Breast epithelium (tissue), 4 donors: ENCODE measurements at regions not wholly inside any gene's neighbourhood (a gene's known extent, or its start where the extent isn't known, plus 50 kb on each side); places are given as distances from the start of the nearest gene placed in this dataset.

ENCODE experiments used
- DNase-seq, 2 donors: peaks; one replicate each; pipeline ENCODE4 v3.0.0-alpha.2; 2019; ENCODE audit warnings: low spot score in 2 of 2
- H3K27ac ChIP-seq, 2 donors: fragments of 200-600 bp; sonication (generic) in 1 of 2; one replicate each; pipeline ENCODE4 v1.5.1; 2016 to 2019; ENCODE audit warnings: mild to moderate bottlenecking in 1 of 2
- H3K27me3 ChIP-seq, 2 donors: fragments of 200-600 bp; sonication (generic) in 1 of 2; one replicate each; pipeline versions ENCODE4 v1.5.1 to v1.6.0; 2017 to 2019; ENCODE audit warnings: control low read depth in 1 of 2, mild to moderate bottlenecking in 1 of 2
- H3K36me3 ChIP-seq: fragments of 200-600 bp; one replicate; pipeline ENCODE4 v1.5.1; 2019
- H3K4me1 ChIP-seq, 2 donors: fragments of 200-600 bp; sonication (generic); one replicate each; pipeline ENCODE4 v1.5.1; 2016 to 2019; ENCODE audit warnings: control low read depth in 1 of 2
- H3K4me3 ChIP-seq, 3 donors: fragments of 200-600 bp; sonication (generic); 1 replicate in 2 of 3; 2 replicates in 1 of 3; pipeline ENCODE4 v1.5.1; 2016 to 2019; ENCODE audit warnings: mild to moderate bottlenecking in 3 of 3, moderate library complexity in 2 of 3
- H3K9me3 ChIP-seq, 2 donors: fragments of 200-600 bp; sonication (generic) in 1 of 2; one replicate each; pipeline ENCODE4 v1.5.1; 2016 to 2019; ENCODE audit warnings: control low read depth in 1 of 2
- POLR2A ChIP-seq: fragments of 450-650 bp; IDR thresholded peaks from one replicate; pipeline ENCODE4 v1.6.1; 2016; ENCODE audit warnings: antibody characterized with exemption, mild to moderate bottlenecking, moderate library complexity
- POLR2AphosphoS5 ChIP-seq, 3 donors: sonication (generic); formaldehyde crosslinking; IDR thresholded peaks; one replicate each; pipeline ENCODE4 v1.6.1; 2017; ENCODE audit warnings: antibody characterized with exemption in 3 of 3
- intact Hi-C: fragments of 100-400 bp; cut with DNase I; formaldehyde crosslinking; loops from one replicate; pipeline ENCODE4 v1.15.1; 2023; ENCODE audit warnings: low total_unique reads
- TF ChIP-seq, protein P1 (sequence below), 3 donors: fragments of 450-650 bp; IDR thresholded peaks; one replicate each; pipeline ENCODE4 v1.5.1; 2016 to 2017; ENCODE audit warnings: antibody characterized with exemption in 3 of 3, mild to moderate bottlenecking in 3 of 3, moderate library complexity in 3 of 3

DNA sequence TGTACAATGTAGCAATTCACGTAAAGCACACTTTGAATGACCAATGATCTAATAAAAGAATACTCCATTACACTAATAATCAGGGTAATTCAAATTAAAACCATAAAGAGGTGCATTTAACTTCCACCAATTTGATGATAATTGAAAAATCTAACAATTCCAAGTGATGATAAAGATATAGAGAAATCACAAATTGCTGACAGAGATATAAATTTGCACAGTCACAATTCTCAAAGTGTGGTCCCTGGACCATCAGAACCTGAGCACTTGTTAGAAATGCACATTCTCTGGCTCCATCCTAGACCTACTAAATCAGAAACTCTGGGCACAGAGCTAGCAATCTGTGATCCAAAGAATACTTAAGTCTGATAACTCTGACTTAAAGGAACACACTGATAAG lies 165.8 kb upstream of the DCC start:
- no peaks in the 10 kb centered on the region for H3K4me1 ChIP-seq
- no peaks in the 10 kb centered on the region for H3K9me3 ChIP-seq
- H3K27me3 ChIP-seq, result no peaks in the 10 kb centered on the region
- no peak overlapping the region for H3K4me3 ChIP-seq
- no peak overlapping the region for H3K27ac ChIP-seq
- intact Hi-C loops, result no loop called here
- no peak for DNase-seq
- H3K36me3 ChIP-seq, result no peaks in the 10 kb centered on the region
- TF ChIP-seq, protein P1, sequence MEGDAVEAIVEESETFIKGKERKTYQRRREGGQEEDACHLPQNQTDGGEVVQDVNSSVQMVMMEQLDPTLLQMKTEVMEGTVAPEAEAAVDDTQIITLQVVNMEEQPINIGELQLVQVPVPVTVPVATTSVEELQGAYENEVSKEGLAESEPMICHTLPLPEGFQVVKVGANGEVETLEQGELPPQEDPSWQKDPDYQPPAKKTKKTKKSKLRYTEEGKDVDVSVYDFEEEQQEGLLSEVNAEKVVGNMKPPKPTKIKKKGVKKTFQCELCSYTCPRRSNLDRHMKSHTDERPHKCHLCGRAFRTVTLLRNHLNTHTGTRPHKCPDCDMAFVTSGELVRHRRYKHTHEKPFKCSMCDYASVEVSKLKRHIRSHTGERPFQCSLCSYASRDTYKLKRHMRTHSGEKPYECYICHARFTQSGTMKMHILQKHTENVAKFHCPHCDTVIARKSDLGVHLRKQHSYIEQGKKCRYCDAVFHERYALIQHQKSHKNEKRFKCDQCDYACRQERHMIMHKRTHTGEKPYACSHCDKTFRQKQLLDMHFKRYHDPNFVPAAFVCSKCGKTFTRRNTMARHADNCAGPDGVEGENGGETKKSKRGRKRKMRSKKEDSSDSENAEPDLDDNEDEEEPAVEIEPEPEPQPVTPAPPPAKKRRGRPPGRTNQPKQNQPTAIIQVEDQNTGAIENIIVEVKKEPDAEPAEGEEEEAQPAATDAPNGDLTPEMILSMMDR (IDR thresholded peaks at IDR 0.05), result no peak
- TF ChIP-seq POLR2A (no peak), POLR2AphosphoS5 (IDR thresholded peaks at IDR 0.05) (no peak)

DNA sequence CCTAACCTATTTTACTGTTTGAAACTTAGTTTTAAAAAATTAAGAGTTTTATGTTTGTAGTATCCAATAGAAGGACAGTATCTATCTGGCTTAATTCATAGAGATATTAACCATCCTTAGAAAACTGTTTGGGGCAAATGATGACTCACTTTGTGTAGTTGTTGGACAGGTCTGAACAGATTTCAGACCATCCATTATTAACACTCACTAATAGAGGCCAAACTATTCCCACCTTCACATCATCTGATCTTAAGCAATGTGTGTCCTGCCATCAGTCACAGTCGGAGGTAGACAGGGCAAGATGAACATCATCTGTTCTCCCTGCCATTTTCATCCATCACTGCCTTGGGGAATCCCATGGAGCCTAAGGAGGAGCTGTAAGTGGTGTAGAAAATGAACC lies 164.6 kb upstream of the DCC start:
- Histone ChIP-seq H3K27me3 (no peaks in the 10 kb centered on the region), H3K27ac (no peak overlapping the region), H3K9me3 (no peaks in the 10 kb centered on the region), H3K4me1 (no peaks in the 10 kb centered on the region), H3K4me3 (no peak overlapping the region), H3K36me3 (no peaks in the 10 kb centered on the region)
- no peak for DNase-seq
- intact Hi-C loops, result no loop called here
- TF ChIP-seq POLR2A, result no peak
- no peak for TF ChIP-seq POLR2AphosphoS5 (IDR thresholded peaks at IDR 0.05)
- TF ChIP-seq, protein P1 (IDR thresholded peaks at IDR 0.05), result no peak

DNA sequence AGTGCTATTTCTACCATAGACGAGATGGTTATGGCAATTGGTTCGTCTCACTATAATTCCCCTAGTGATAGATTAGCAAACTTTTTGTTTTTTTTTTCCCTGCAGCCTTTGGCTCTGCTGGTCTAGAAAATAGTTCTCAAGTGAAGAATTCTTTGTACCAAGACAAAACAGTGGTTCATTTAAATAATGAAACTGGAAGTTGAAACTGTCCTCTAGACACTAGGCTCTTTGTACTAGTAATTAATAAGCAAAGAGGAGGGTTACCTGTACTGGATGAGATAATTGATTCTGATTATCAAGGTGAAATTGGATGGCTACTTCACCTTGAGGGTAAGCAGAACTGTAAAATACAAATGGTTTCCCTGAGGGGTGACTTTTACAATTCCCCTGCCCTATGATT lies 156.9 kb upstream of the DCC start:
- TF ChIP-seq POLR2A (no peak), POLR2AphosphoS5 (IDR thresholded peaks at IDR 0.05) (no peak)
- TF ChIP-seq, protein P1 (IDR thresholded peaks at IDR 0.05), result no peak
- no peak overlapping the region for H3K27ac ChIP-seq
- DNase-seq, result no peak
- no peaks in the 10 kb centered on the region for H3K27me3 ChIP-seq
- intact Hi-C loops, result no loop called here
- H3K4me3 ChIP-seq, result no peak overlapping the region
- H3K4me1 ChIP-seq, result no peaks in the 10 kb centered on the region
- H3K36me3 ChIP-seq, result no peaks in the 10 kb centered on the region
- no peaks in the 10 kb centered on the region for H3K9me3 ChIP-seq

DNA sequence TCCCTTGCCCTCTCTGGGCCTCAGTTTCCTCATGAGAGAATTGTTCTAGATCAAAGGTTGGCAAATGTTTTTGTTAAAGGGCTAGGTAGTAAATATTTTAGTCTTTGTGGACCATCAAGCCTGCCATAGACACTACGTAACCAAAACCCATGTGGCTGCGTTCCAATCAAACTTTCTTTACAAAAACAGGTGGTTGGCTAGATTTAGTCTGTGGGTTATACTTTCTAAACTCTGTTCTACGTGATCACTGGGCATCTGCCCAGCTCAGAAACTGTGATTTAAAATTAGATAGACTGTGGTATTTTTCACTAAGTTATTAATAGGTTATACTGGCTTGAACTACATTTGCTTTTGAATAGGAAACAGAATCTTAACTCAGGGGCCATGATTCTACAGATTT lies 149.8 kb upstream of the DCC start:
- H3K27me3 ChIP-seq, result peaks cover 0 to 3% of the 10 kb centered on the region in 2 donors
- no peak for DNase-seq
- no peaks in the 10 kb centered on the region for H3K9me3 ChIP-seq
- no peak overlapping the region for H3K27ac ChIP-seq
- intact Hi-C loops, result no loop called here
- no peak overlapping the region for H3K4me3 ChIP-seq
- no peaks in the 10 kb centered on the region for H3K36me3 ChIP-seq
- no peaks in the 10 kb centered on the region for H3K4me1 ChIP-seq
- no peak for TF ChIP-seq POLR2A
- TF ChIP-seq POLR2AphosphoS5 (IDR thresholded peaks at IDR 0.05), result no peak
- TF ChIP-seq, protein P1 (IDR thresholded peaks at IDR 0.05), result no peak

DNA sequence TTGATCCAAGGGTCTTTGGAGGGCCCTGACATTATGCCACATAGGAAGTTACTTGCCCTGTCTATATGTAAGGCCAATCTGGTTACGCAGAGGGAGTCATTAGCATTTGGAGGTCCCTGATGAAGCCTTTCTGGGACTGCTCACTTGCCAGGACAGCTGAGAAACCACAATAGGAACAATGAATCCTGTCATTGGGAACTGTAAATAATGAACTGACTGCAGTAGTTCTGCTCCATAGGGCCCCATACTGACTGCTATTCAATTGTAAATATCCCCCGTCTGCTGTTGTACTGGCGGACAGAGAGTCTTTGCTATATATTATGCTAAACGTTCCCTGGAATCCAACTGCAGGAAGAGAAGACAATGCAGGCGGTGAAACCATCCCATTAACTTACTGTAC lies 149.4 kb upstream of the DCC start:
- intact Hi-C loops, result no loop called here
- DNase-seq, result no peak
- Histone ChIP-seq H3K9me3 (no peaks in the 10 kb centered on the region), H3K4me1 (no peaks in the 10 kb centered on the region), H3K36me3 (no peaks in the 10 kb centered on the region), H3K27me3 (peaks cover 0 to 3% of the 10 kb centered on the region in 2 donors), H3K4me3 (no peak overlapping the region), H3K27ac (no peak overlapping the region)
- TF ChIP-seq, protein P1 (IDR thresholded peaks at IDR 0.05), result no peak
- TF ChIP-seq POLR2A, result no peak
- TF ChIP-seq POLR2AphosphoS5 (IDR thresholded peaks at IDR 0.05), result no peak
